SU-DHL-6 (cell line): ENCODE measurements at regions not wholly inside any gene's neighbourhood (a gene's known extent, or its start where the extent isn't known, plus 50 kb on each side); places are given as distances from the start of the nearest gene placed in this dataset.

Experiments
- H2AFZ ChIP-seq: fragments of 200-600 bp; sonication (generic); 2 replicates; pipeline ENCODE4 v1.6.1; 2014; ENCODE audit warnings: low read depth, mild to moderate bottlenecking, moderate library complexity, mixed read lengths, antibody characterized with exemption, low read length; ENCODE audit not compliant: severe bottlenecking
- H3F3A ChIP-seq: fragments of 200-600 bp; shearing (Covaris generic); 2 replicates; pipeline ENCODE4 v1.6.0; 2016; ENCODE audit warnings: antibody characterized with exemption, mild to moderate bottlenecking; ENCODE audit not compliant: insufficient read depth
- H3K27ac ChIP-seq: fragments of 200-600 bp; sonication (generic); 2 replicates; pipeline ENCODE4 v1.5.1; 2016; ENCODE audit warnings: low read depth, mild to moderate bottlenecking, low read length, moderate library complexity, mixed read lengths
- H3K27me3 ChIP-seq: fragments of 200-600 bp; sonication (generic), shearing (Covaris generic); 2 replicates; pipeline ENCODE4 v1.6.0; 2014; ENCODE audit warnings: mild to moderate bottlenecking, low read length
- H3K36me3 ChIP-seq: fragments of 200-600 bp; sonication (generic); 2 replicates; pipeline ENCODE4 v1.6.1; 2014; ENCODE audit warnings: mild to moderate bottlenecking, low read length, mixed read lengths
- H3K4me2 ChIP-seq: fragments of 300-600, 200-600 bp; shearing (Covaris generic), sonication (generic); 2 replicates; pipeline ENCODE4 v1.6.0; 2014; ENCODE audit warnings: low read length, low read depth, mild to moderate bottlenecking; ENCODE audit not compliant: poor library complexity, severe bottlenecking
- H3K4me3 ChIP-seq: fragments of 200-600 bp; sonication (generic); 2 replicates; pipeline ENCODE4 v1.5.1; 2014; ENCODE audit warnings: antibody characterized with exemption, low read length, mild to moderate bottlenecking, mixed read lengths; ENCODE audit not compliant: insufficient read depth, poor library complexity, severe bottlenecking
- H3K79me2 ChIP-seq: fragments of 200-600 bp; sonication (generic); 2 replicates; pipeline ENCODE4 v1.6.1; 2014; ENCODE audit warnings: mild to moderate bottlenecking, low read length, moderate library complexity; ENCODE audit not compliant: insufficient read depth
- H3K9ac ChIP-seq: fragments of 200-600 bp; sonication (generic); 2 replicates; pipeline ENCODE4 v1.7.0; 2014; ENCODE audit warnings: mild to moderate bottlenecking, low read length
- H3K9me2 ChIP-seq: fragments of 200-600 bp; sonication (generic); replicated peaks from 2 replicates; pipeline ENCODE4 v1.6.1; 2014; ENCODE audit warnings: low read length; ENCODE audit not compliant: insufficient read depth
- H3K9me3 ChIP-seq: fragments of 200-600 bp; sonication (generic); 2 replicates; pipeline ENCODE4 v1.6.1; 2014; ENCODE audit warnings: low read length, mixed read lengths; ENCODE audit not compliant: insufficient read depth
- H4K20me1 ChIP-seq: fragments of 200-600 bp; sonication (generic); 2 replicates; pipeline ENCODE4 v1.6.1; 2014; ENCODE audit warnings: low read depth, mild to moderate bottlenecking, antibody characterized with exemption, low read length, moderate library complexity, mixed read lengths
- CTCF ChIP-seq: fragments of 200-600 bp; sonication (generic); IDR thresholded peaks from one replicate; pipeline ENCODE4 v1.5.1; 2017; ENCODE audit warnings: antibody characterized with exemption, mild to moderate bottlenecking, low read length, moderate library complexity; ENCODE audit not compliant: insufficient read depth, poor library complexity, severe bottlenecking
- EZH2phosphoT487 ChIP-seq: fragments of 200-600 bp; sonication (generic), shearing (Covaris generic); conservative IDR thresholded peaks from 2 replicates; pipeline ENCODE4 v1.6.1; 2018; ENCODE audit warnings: mild to moderate bottlenecking, antibody characterized with exemption, low read length, moderate library complexity, mixed read lengths

- Histone ChIP-seq H3K4me3 (no peak overlapping the region), H3K9ac (no peak overlapping the region), H3K9me3 (no peaks in the 10 kb centered on the region), H3K9me2 (no peaks in the 10 kb centered on the region), H3F3A (no peaks in the 10 kb centered on the region), H3K4me2 (no peak overlapping the region), H3K27ac (no peak overlapping the region), H3K79me2 (no peaks in the 10 kb centered on the region), H4K20me1 (no peaks in the 10 kb centered on the region), H2AFZ (no peak overlapping the region), H3K36me3 (no peaks in the 10 kb centered on the region), H3K27me3 (0 out of 2 replicates have a peak, but pooled peaks cover 2% of the 10 kb centered on the region)
- TF ChIP-seq CTCF (no peak), EZH2phosphoT487 (no peak)
Measured at GRCh38 chr2:172307800-172308199, 119.6 kb upstream of the ITGA6 start.

GRCh38 chr2:172308253-172308935 lies 119.0 kb upstream of the ITGA6 start:
- H3K9ac ChIP-seq = no peak overlapping the region
- TF ChIP-seq EZH2phosphoT487 = no peak
- no peak for TF ChIP-seq CTCF

GRCh38 chr2:172311921-172312345 lies 115.5 kb upstream of the ITGA6 start:
- no peaks in the 10 kb centered on the region for H3F3A ChIP-seq
- H3K9me2 ChIP-seq = no peaks in the 10 kb centered on the region
- H3K9ac ChIP-seq = no peak overlapping the region
- no peak for TF ChIP-seq CTCF
- TF ChIP-seq EZH2phosphoT487 = no peak
- no peaks in the 10 kb centered on the region for H4K20me1 ChIP-seq
- no peak overlapping the region for H3K4me2 ChIP-seq
- no peak overlapping the region for H3K4me3 ChIP-seq
- no peaks in the 10 kb centered on the region for H3K79me2 ChIP-seq
- no peaks in the 10 kb centered on the region for H3K9me3 ChIP-seq
- no peak overlapping the region for H3K27ac ChIP-seq
- no peak overlapping the region for H2AFZ ChIP-seq
- no peaks in the 10 kb centered on the region for H3K36me3 ChIP-seq
- H3K27me3 ChIP-seq = 0 out of 2 replicates have a peak, but pooled peaks cover 2% of the 10 kb centered on the region

More at GRCh38 chr2:172308253-172308935, 119.0 kb upstream of the ITGA6 start:
- Histone ChIP-seq H2AFZ (no peak overlapping the region), H3K9me3 (no peaks in the 10 kb centered on the region), H3K27me3 (0 out of 2 replicates have a peak, but pooled peaks cover 2% of the 10 kb centered on the region), H3K36me3 (no peaks in the 10 kb centered on the region), H3K27ac (no peak overlapping the region), H3K9me2 (no peaks in the 10 kb centered on the region), H3K79me2 (no peaks in the 10 kb centered on the region), H3K4me2 (no peak overlapping the region), H3K4me3 (no peak overlapping the region), H4K20me1 (no peaks in the 10 kb centered on the region), H3F3A (no peaks in the 10 kb centered on the region)
